ENCODE measurements at regions not wholly inside any gene's neighbourhood (a gene's known extent, or its start where the extent isn't known, plus 50 kb on each side); places are given as distances from the start of the nearest gene placed in this dataset.

DNA sequence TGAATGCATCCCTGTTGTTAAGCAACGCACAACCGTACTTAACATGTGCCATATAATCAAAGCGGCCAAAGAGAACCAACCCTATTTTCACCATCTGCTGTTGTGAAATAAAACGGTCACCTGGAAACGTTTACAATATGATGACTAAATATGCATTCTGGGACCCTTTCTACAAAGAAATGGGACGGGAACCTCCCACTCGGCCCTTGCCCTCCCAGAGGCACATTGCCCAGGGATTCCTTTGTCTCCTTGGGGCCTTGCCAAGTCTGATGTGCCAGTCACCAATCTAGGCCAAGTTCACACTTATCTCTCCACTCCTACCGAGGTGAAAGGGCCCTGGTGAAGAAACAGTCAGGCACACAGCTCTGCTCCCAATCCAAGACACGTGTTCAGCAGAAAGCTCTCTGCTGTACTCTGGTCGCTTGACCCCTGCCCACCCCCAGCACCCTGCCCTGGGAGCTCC lies 427.4 kb upstream of the JARID2 start:
- TF ChIP-seq, protein P1, sequence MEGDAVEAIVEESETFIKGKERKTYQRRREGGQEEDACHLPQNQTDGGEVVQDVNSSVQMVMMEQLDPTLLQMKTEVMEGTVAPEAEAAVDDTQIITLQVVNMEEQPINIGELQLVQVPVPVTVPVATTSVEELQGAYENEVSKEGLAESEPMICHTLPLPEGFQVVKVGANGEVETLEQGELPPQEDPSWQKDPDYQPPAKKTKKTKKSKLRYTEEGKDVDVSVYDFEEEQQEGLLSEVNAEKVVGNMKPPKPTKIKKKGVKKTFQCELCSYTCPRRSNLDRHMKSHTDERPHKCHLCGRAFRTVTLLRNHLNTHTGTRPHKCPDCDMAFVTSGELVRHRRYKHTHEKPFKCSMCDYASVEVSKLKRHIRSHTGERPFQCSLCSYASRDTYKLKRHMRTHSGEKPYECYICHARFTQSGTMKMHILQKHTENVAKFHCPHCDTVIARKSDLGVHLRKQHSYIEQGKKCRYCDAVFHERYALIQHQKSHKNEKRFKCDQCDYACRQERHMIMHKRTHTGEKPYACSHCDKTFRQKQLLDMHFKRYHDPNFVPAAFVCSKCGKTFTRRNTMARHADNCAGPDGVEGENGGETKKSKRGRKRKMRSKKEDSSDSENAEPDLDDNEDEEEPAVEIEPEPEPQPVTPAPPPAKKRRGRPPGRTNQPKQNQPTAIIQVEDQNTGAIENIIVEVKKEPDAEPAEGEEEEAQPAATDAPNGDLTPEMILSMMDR (conservative IDR thresholded peaks at IDR 0.05 in 1 of 2, IDR thresholded peaks at IDR 0.05 in 1 of 2; ENCODE audit: low read depth in 1 of 2, low read length in 2 of 2), result no peak
- no peak for TF ChIP-seq EZH2 (IDR thresholded peaks at IDR 0.05; ENCODE audit: low read length, missing control alignments)
